AG04450 (cell line): ENCODE measurements at regions not wholly inside any gene's neighbourhood (a gene's known extent, or its start where the extent isn't known, plus 50 kb on each side); places are given as distances from the start of the nearest gene placed in this dataset.
"Not testable (repeated sequence)": the region's sequence is repeated elsewhere in the genome, so short reads cannot be mapped to it uniquely, and the experiment has no call there.

Experiments
- CTCF ChIA-PET: fragments of 300-600, 350-600 bp; formaldehyde crosslinking; extraction: SDS; loops from one replicate; lab custom pipeline; 2022; ENCODE audit warnings: antibody characterized with exemption, inconsistent platforms; lab: Charles Lee
- POLR2A ChIA-PET: fragments of 350-600 bp; formaldehyde crosslinking; extraction: SDS; loops from one replicate; lab custom pipeline; 2021; ENCODE audit warnings: antibody characterized with exemption, inconsistent platforms; lab: Yijun Ruan, JAX
- DNase-seq: peaks from one replicate; pipeline ENCODE4 v3.0.0-alpha.2; 2011; ENCODE audit warnings: low read depth, low spot score
- H3K27ac ChIP-seq: one replicate; pipeline ENCODE4 v1.5.1; 2012; ENCODE audit warnings: low read depth, low read length, control low read depth
- H3K27me3 ChIP-seq: one replicate; pipeline ENCODE4 v1.6.0; 2012; ENCODE audit warnings: low read length; ENCODE audit not compliant: control insufficient read depth, insufficient read depth
- H3K4me3 ChIP-seq: 2 replicates; pipeline ENCODE4 v1.5.1; 2011; ENCODE audit warnings: mild to moderate bottlenecking, low read depth, low read length, control low read depth
- H3K9me3 ChIP-seq: 2 replicates; pipeline ENCODE4 v1.5.1; 2012; ENCODE audit warnings: low read length; ENCODE audit not compliant: control insufficient read depth, insufficient read depth
- CTCF ChIP-seq: IDR thresholded peaks from 2 replicates; pipeline ENCODE4 v1.5.1; 2011; ENCODE audit warnings: low read depth, low read length, control low read depth, inconsistent platforms

GRCh38 chr17:68097161-68097805, 61.7 kb downstream of the KPNA2 start:
- peak overlapping the region; percentile 21 for H3K27ac ChIP-seq
- no peak for DNase-seq
- ChIA-PET POLR2A (no interaction called here), CTCF (no interaction called here)
- H3K9me3 ChIP-seq = peaks cover 4% of the 10 kb centered on the region; the same call in 1 of the 2 replicates
- TF ChIP-seq CTCF = no peak
- H3K4me3 ChIP-seq = no peak overlapping the region
- no peaks in the 10 kb centered on the region for H3K27me3 ChIP-seq

- DNase-seq, H3K27me3 ChIP-seq, POLR2A ChIA-PET, H3K4me3 ChIP-seq, H3K9me3 ChIP-seq, H3K27ac ChIP-seq: not testable (repeated sequence)
- CTCF ChIA-PET = interaction anchor here (0.6 kb wide), 1 partner anchor 71 kb away, joined by 8 read pairs; no protein-coding TSS in a partner anchor
These were observed 63.8 kb downstream of the KPNA2 start for GRCh38 chr17:68099341-68099753.

GRCh38 chr17:68100000-68100641, 64.6 kb downstream of the KPNA2 start:
- H3K4me3 ChIP-seq = no peak overlapping the region
- CTCF ChIA-PET = no interaction called here
- no peak overlapping the region for H3K27ac ChIP-seq
- POLR2A ChIA-PET = no interaction called here
- H3K9me3 ChIP-seq = peaks cover 4% of the 10 kb centered on the region; the same call in 1 of the 2 replicates
- no peak for DNase-seq
- no peak for TF ChIP-seq CTCF
- H3K27me3 ChIP-seq = no peaks in the 10 kb centered on the region

GRCh38 chr17:68101075-68101986, 65.8 kb downstream of the KPNA2 start:
- Histone ChIP-seq H3K27ac (no peak overlapping the region), H3K27me3 (no peaks in the 10 kb centered on the region), H3K9me3 (peaks cover 4% of the 10 kb centered on the region; the same call in 1 of the 2 replicates), H3K4me3 (peak overlapping the region; percentile 71)
- peak; percentile 67 for DNase-seq
- CTCF ChIA-PET = no interaction called here
- POLR2A ChIA-PET = interaction anchor here (0.5 to 0.7 kb wide), 3 partner anchors 37 to 279 kb away, joined by 3 to 12 read pairs (median 3); no protein-coding TSS in a partner anchor
- TF ChIP-seq CTCF = no peak

- ChIA-PET POLR2A (interaction anchor here (0.6 to 0.7 kb wide), 2 partner anchors 26 to 279 kb away, joined by 3 read pairs; no protein-coding TSS in a partner anchor), CTCF (no interaction called here)
- DNase-seq = no peak
- no peaks in the 10 kb centered on the region for H3K27me3 ChIP-seq
- H3K9me3 ChIP-seq = peaks cover 4% of the 10 kb centered on the region; the same call in 1 of the 2 replicates
- H3K27ac ChIP-seq = no peak overlapping the region
- no peak for TF ChIP-seq CTCF
- peak overlapping the region; percentile 71 for H3K4me3 ChIP-seq
These were observed 66.4 kb downstream of the KPNA2 start for GRCh38 chr17:68101987-68102314.
